BJ (cell line): ENCODE measurements at regions not wholly inside any gene's neighbourhood (a gene's known extent, or its start where the extent isn't known, plus 50 kb on each side); places are given as distances from the start of the nearest gene placed in this dataset.

Source experiments
- CTCF ChIA-PET: fragments of 350-600 bp; formaldehyde crosslinking; extraction: SDS; loops from one replicate; lab custom pipeline; 2021; ENCODE audit warnings: antibody characterized with exemption, inconsistent platforms; lab: Yijun Ruan, JAX
- POLR2A ChIA-PET: fragments of 300-600 bp; sonication (Branson Sonifier 250); formaldehyde crosslinking; extraction: SDS; loops from one replicate; lab custom pipeline; 2021; ENCODE audit warnings: antibody characterized with exemption; lab: Charles Lee
- DNase-seq: peaks from one replicate; pipeline ENCODE4 v3.0.0-alpha.2; 2011; ENCODE audit warnings: low read depth
- H3K27me3 ChIP-seq: 2 replicates; pipeline ENCODE4 v1.6.0; 2011; ENCODE audit warnings: low read length; ENCODE audit not compliant: control insufficient read depth, insufficient read depth
- H3K36me3 ChIP-seq: 2 replicates; pipeline ENCODE4 v1.5.1; 2011; ENCODE audit warnings: low read length; ENCODE audit not compliant: control insufficient read depth, insufficient read depth
- H3K4me3 ChIP-seq: 2 replicates; pipeline ENCODE4 v1.5.1; 2011; ENCODE audit warnings: low read depth, mild to moderate bottlenecking, control low read depth, low read length
- TF ChIP-seq, protein P1 (sequence below): IDR thresholded peaks from 2 replicates; pipeline ENCODE4 v1.5.1; 2011; ENCODE audit warnings: low read depth, mild to moderate bottlenecking, control low read depth, inconsistent platforms, low read length, moderate library complexity; ENCODE audit not compliant: insufficient read depth

DNA sequence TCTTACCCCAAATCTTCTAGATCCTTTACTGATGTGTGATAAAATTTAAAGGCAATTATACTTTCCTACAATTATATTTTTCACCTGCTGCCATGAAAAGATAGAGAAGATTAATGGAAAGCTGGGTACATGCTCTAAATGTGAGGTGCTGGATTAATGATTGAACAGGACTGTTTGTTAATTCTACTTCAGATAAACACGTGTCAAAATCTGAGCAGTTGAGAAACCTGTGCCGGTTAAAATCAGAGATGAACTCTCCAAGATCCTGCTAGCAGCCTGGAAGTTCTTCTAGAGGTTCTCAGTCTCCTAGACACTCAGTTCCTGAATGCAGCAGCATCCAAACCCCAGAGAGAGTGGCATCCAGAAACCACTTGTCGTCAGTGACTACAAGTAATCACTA lies 69.2 kb downstream of the INHBA start:
- CTCF ChIA-PET = no interaction called here
- POLR2A ChIA-PET = no interaction called here
- Histone ChIP-seq H3K27me3 (no peaks in the 10 kb centered on the region), H3K4me3 (no peak overlapping the region), H3K36me3 (no peaks in the 10 kb centered on the region)
- TF ChIP-seq, protein P1, sequence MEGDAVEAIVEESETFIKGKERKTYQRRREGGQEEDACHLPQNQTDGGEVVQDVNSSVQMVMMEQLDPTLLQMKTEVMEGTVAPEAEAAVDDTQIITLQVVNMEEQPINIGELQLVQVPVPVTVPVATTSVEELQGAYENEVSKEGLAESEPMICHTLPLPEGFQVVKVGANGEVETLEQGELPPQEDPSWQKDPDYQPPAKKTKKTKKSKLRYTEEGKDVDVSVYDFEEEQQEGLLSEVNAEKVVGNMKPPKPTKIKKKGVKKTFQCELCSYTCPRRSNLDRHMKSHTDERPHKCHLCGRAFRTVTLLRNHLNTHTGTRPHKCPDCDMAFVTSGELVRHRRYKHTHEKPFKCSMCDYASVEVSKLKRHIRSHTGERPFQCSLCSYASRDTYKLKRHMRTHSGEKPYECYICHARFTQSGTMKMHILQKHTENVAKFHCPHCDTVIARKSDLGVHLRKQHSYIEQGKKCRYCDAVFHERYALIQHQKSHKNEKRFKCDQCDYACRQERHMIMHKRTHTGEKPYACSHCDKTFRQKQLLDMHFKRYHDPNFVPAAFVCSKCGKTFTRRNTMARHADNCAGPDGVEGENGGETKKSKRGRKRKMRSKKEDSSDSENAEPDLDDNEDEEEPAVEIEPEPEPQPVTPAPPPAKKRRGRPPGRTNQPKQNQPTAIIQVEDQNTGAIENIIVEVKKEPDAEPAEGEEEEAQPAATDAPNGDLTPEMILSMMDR = no peak
- DNase-seq = no peak

DNA sequence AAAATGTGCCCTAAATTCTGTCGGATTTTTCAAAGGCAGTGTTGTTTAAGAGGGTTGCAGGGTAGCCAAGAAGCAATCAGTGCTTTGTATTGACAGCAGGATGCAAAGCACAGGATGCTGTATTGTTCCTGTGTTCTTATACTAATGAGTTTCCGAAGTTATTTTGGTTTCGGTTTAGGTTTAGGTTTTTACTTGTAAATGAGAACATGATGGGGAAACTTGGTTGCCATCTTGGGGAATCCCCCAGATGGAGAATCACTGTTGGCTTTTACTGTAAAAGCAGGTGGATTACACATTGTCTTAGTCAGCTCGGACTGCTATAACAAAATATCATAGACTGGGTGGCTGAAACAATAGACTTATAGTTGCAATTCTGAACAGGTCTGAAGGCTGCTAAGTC lies 72.1 kb downstream of the INHBA start:
- H3K27me3 ChIP-seq = no peaks in the 10 kb centered on the region
- ChIA-PET CTCF (no interaction called here), POLR2A (no interaction called here)

DNA sequence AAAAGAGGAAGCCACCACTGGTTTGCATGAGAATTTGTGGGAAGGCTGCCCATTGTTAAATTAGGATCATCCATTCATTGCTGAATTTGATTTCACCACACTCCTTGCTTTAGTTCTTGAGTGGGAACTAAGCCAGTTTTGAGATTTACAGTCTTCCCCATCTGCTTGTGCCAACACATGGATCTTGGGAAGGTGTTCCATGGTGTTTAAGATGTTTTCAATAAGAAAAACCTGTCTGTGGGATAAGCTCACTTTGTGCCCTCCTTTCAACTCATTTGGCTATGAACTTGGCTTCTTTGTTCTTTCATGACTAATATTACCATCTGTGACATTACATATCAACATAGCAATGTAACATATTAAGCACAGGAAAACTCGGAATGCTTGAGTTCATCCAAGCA lies 73.2 kb downstream of the INHBA start:
- ChIA-PET POLR2A (no interaction called here), CTCF (interaction anchor here (0.6 to 1.2 kb wide), 2 partner anchors 12 to 15 kb away, joined by 3 read pairs; no protein-coding TSS in a partner anchor)
- no peak for DNase-seq
- no peaks in the 10 kb centered on the region for H3K36me3 ChIP-seq
- TF ChIP-seq, protein P1 = no peak
- H3K4me3 ChIP-seq = no peak overlapping the region
- no peaks in the 10 kb centered on the region for H3K27me3 ChIP-seq

More for the DNA sequence above, 72.1 kb downstream of the INHBA start:
- H3K4me3 ChIP-seq = no peak overlapping the region
- DNase-seq = no peak
- TF ChIP-seq, protein P1 = no peak
- H3K36me3 ChIP-seq = no peaks in the 10 kb centered on the region

DNA sequence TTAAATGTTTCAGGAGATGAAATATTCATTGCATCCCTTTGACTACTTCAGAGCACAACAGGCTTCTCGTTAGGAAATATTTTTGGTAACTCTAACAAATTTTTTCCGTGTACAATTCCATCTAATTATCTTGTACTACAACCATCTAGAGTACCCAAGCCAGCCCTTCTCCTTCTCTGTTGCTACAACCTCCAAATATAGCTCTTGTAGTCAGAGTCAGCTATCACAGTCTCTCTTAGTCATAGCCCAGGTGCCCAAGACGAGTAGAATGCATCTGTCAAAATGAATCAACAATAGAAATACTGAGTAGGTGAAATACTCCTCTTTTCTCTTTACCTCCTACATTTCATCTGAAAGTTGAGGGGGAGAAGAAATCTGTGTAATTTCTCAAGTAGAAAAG lies 74.0 kb downstream of the INHBA start:
- TF ChIP-seq, protein P1 = no peak
- CTCF ChIA-PET = interaction anchor here (1.2 kb wide), 1 partner anchor 9 kb away, joined by 6 read pairs; no protein-coding TSS in a partner anchor
- H3K36me3 ChIP-seq = no peaks in the 10 kb centered on the region
- no peak overlapping the region for H3K4me3 ChIP-seq
- no peak for DNase-seq
- no peaks in the 10 kb centered on the region for H3K27me3 ChIP-seq
- POLR2A ChIA-PET = no interaction called here

DNA sequence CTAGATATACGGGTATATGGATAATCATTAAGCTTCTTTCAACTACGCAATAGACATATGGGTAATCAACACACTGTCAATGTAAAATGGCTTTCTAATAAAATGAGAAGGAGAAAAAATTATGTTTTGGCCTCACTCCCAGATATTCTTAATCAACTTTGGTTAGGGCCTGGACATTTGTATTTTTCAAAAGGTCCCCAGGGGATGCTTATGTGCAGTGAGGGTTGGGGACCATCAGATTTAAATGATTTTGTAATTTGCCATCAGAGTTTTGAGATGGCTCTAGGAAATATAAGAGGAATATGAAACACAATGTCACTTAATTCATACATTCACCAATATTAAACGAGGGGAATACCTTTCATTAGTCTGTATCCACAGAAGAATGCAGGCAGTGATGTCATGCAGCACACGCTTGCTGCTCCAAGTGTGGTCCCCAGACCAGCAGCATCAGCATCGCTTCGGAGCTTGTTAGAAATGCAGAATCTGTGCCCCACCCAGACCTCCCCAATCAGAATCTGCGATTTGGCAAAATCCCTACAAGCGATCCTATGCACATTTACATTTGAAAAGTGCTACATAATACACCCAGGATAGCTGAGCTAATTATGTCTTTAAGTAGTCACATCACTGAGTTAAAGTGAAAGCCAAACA lies 75.1 kb downstream of the INHBA start:
- no peak for DNase-seq
- POLR2A ChIA-PET = no interaction called here
- TF ChIP-seq, protein P1 = no peak
- Histone ChIP-seq H3K27me3 (no peaks in the 10 kb centered on the region), H3K36me3 (no peaks in the 10 kb centered on the region), H3K4me3 (no peak overlapping the region)
- CTCF ChIA-PET = no interaction called here
